ENCODE measurements at regions not wholly inside any gene's neighbourhood (a gene's known extent, or its start where the extent isn't known, plus 50 kb on each side); places are given as distances from the start of the nearest gene placed in this dataset.

- Histone ChIP-seq H3K4me3 (no peak overlapping the region), H3K9me3 (no peaks in the 10 kb centered on the region), H3K27ac (no peak overlapping the region), H3K4me1 (no peaks in the 10 kb centered on the region), H3K36me3 (no peaks in the 10 kb centered on the region), H3K27me3 (no peaks in the 10 kb centered on the region), H3K9ac (ENCODE audit: low read depth in 2 of 2, low read length in 2 of 2) (no peak overlapping the region)
- intact Hi-C loops (cut with DNase I) = no loop called here
- no peak for TF ChIP-seq CTCF (IDR thresholded peaks at IDR 0.05)
- DNase-seq = no peak
These were observed 176.9 kb upstream of the FMN2 start for GRCh38 chr1:239914751-239915231.

GRCh38 chr1:239918634-239919033 is 173.0 kb upstream of the FMN2 start:
- Histone ChIP-seq H3K27ac (no peak overlapping the region), H3K4me1 (no peaks in the 10 kb centered on the region), H3K9ac (ENCODE audit: low read depth in 2 of 2, low read length in 2 of 2) (no peak overlapping the region), H3K36me3 (no peaks in the 10 kb centered on the region), H3K27me3 (no peaks in the 10 kb centered on the region), H3K9me3 (no peaks in the 10 kb centered on the region), H3K4me3 (no peak overlapping the region)
- DNase-seq = no peak
- no peak for TF ChIP-seq CTCF (IDR thresholded peaks at IDR 0.05)
- intact Hi-C loops (cut with DNase I) = no loop called here

GRCh38 chr1:239920214-239920613 is 171.5 kb upstream of the FMN2 start:
- Histone ChIP-seq H3K4me1 (no peaks in the 10 kb centered on the region), H3K9me3 (no peaks in the 10 kb centered on the region), H3K27ac (no peak overlapping the region), H3K4me3 (no peak overlapping the region), H3K27me3 (no peaks in the 10 kb centered on the region), H3K36me3 (no peaks in the 10 kb centered on the region), H3K9ac (ENCODE audit: low read depth in 2 of 2, low read length in 2 of 2) (no peak overlapping the region)
- intact Hi-C loops (cut with DNase I) = no loop called here
- TF ChIP-seq CTCF (IDR thresholded peaks at IDR 0.05) = no peak
- no peak for DNase-seq

GRCh38 chr1:239922778-239923522 is 168.7 kb upstream of the FMN2 start:
- Histone ChIP-seq H3K4me1 (no peaks in the 10 kb centered on the region), H3K27me3 (no peaks in the 10 kb centered on the region), H3K27ac (no peak overlapping the region), H3K4me3 (no peak overlapping the region), H3K36me3 (no peaks in the 10 kb centered on the region), H3K9me3 (no peaks in the 10 kb centered on the region), H3K9ac (ENCODE audit: low read depth in 2 of 2, low read length in 2 of 2) (no peak overlapping the region)
- intact Hi-C loops (cut with DNase I) = no loop called here
- DNase-seq = no peak
- TF ChIP-seq CTCF (IDR thresholded peaks at IDR 0.05) = no peak

- Histone ChIP-seq H3K27me3 (no peaks in the 10 kb centered on the region), H3K36me3 (no peaks in the 10 kb centered on the region), H3K27ac (no peak overlapping the region), H3K9me3 (no peaks in the 10 kb centered on the region), H3K4me3 (no peak overlapping the region), H3K4me1 (no peaks in the 10 kb centered on the region), H3K9ac (ENCODE audit: low read depth in 2 of 2, low read length in 2 of 2) (no peak overlapping the region)
- DNase-seq = no peak
- no peak for TF ChIP-seq CTCF (IDR thresholded peaks at IDR 0.05)
- intact Hi-C loops (cut with DNase I) = no loop called here
These were observed 166.8 kb upstream of the FMN2 start for GRCh38 chr1:239924741-239925350.

All from colonic mucosa (tissue), 4 donors.